ENCODE measurements at regions not wholly inside any gene's neighbourhood (a gene's known extent, or its start where the extent isn't known, plus 50 kb on each side); places are given as distances from the start of the nearest gene placed in this dataset.
"Not testable (repeated sequence)": the region's sequence is repeated elsewhere in the genome, so short reads cannot be mapped to it uniquely, and the experiment has no call there.

DNA sequence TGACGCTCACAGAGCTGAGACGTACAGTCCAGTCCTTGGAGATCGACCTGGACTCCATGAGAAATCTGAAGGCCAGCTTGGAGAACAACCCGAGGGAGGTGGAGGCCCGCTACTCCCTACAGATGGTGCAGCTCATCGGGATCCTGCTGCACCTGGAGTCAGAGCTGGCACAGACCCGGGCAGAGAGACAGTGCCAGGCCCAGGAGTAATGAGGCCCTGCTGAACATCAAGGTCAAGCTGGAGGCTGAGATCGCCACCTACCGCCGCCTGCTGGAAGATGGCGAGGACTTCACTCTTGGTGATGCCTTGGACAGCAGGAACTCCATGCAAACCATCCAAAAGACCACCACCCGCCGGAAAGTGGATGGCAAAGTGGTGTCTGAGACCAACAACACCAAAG lies 681.4 kb downstream of the PCDH11X start:
- TF ChIP-seq POLR2A, POLR2AphosphoS5 (IDR thresholded peaks at IDR 0.05): not testable (repeated sequence)
